Motor neuron (in vitro differentiated cells): ENCODE measurements at regions not wholly inside any gene's neighbourhood (a gene's known extent, or its start where the extent isn't known, plus 50 kb on each side); places are given as distances from the start of the nearest gene placed in this dataset.
"Not testable (repeated sequence)": the region's sequence is repeated elsewhere in the genome, so short reads cannot be mapped to it uniquely, and the experiment has no call there.

Source experiments
- ATAC-seq, 8 experiments: fragments of 200-7000 bp; cut with Tn5 transposase; replicated peaks in 6 of 8; 2 replicates each; pipeline ENCODE4 v1.8.0; 2021; ENCODE audit warnings: mild to moderate bottlenecking in 8 of 8, moderate library complexity in 8 of 8
- H3K27ac ChIP-seq, 2 donors: fragments of 250-450 bp; sonication (Bioruptor Pico); 2 replicates each; pipeline ENCODE4 v1.9.0; 2021; ENCODE audit warnings: antibody characterized with exemption in 2 of 2, mild to moderate bottlenecking in 2 of 2, moderate library complexity in 1 of 2
- H3K4me1 ChIP-seq, 2 donors: fragments of 250-450 bp; sonication (Bioruptor Pico); replicated peaks in 1 of 2; 2 replicates each; pipeline ENCODE4 v1.6.1; 2021; ENCODE audit warnings: antibody characterized with exemption in 2 of 2, mild to moderate bottlenecking in 2 of 2, moderate library complexity in 1 of 2
- H3K4me3 ChIP-seq, 5 donors: fragments of 250-450 bp; sonication (Bioruptor Pico); 2 replicates each; pipeline ENCODE4 v1.9.0; 2021; ENCODE audit warnings: antibody characterized with exemption in 5 of 5, mild to moderate bottlenecking in 5 of 5, moderate library complexity in 4 of 5
- WGBS, 10 experiments: fragments of 450-650 bp; shearing (Covaris generic); methylation state at CpG; one replicate each; pipeline ENCODE4 v1.0.0; 2022; 5-methylcytosine and 5-hydroxymethylcytosine counted together
- in situ Hi-C, 9 experiments: fragments of 400-800 bp; cut with MboI; loops; one replicate each; pipeline ENCODE4 v1.15.0; 2021; ENCODE audit warnings: low sequenced_read_pairs in 9 of 9, low pct_unique_long_range_greater_than_20kb in 2 of 9; ENCODE audit not compliant: unreplicated experiment in 9 of 9

DNA sequence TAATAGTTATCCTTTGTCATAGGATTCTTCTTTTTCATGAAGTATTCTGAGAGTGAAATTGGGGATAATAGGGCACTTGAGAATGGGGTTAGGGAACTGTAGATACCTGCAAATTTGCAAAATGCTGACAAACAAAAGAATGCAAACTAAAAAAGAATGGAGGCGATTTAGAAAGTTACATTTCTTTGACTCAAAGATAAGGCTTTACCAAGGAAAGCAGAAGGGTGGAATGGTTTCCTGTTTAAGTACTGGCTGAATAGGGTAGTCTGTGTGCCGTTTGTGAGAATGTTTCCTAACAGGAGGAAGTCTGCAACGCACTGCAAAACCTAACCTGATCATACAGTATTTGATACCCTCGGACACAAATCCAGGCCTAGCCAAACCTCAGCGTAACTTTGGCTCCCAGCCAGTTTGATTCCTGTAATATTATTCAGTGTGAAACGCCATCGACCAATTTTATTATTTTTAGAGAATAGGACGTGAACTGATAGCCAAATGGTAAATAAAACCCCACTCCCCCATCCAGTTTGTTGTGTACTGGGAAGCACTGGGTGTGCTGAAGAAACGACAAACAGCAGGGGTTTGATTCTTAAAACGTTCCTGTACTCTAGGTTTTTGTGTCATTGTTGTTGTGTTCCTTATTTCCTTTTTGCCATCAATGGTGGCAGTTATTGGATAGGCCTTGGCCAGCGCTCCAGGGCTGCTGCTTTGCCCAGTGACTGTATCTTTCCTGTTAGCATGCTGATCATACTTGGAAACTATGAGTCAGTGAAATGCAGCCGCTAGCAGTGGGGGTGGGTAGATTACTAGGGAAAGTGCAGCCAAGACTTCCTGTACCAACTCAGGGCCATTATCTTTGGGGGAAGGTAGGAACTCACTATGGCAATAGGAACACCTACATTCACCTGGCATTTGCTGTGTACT is 148.0 kb upstream of the TBL1XR1 start:
- Histone ChIP-seq H3K4me3 (no peak overlapping the region), H3K4me1 (peaks cover 6 to 13% of the 10 kb centered on the region in 2 donors), H3K27ac (no peak overlapping the region)
- ATAC-seq = peak; percentile 92 to 100 (median 98)
- in situ Hi-C loops = loop anchor here in 1 of 9 experiments (25.0 kb wide), 1 partner anchor 133 kb away; no protein-coding TSS in a partner anchor
- WGBS, 10 experiments = 34 to 100% (median 64%) methylated on average over 1 to 12 of the region's 12 CpGs

DNA sequence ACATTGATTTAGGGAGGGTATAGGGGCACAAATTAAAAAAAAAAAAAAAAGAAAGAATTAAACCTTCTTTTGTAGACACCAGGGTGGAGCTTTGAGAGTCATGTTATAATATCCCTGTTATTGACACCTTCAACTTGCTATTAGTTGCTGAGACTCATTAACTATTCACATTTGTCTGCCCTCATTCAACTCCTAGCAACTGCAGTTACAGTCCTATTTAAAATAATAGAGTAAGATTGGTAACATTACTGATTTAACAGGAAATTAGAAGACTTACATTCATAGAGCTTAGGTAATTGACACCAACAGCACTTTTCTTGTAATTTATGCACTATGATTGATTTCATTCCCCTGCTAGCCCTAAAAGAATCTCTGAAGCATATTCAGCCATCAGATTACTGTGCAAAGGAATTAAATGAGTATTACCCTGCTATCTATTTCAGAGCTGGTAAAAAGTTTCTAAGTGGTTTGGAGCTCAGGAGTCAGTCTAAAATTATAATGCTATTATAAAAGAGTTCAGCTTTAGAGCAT is 148.8 kb upstream of the TBL1XR1 start:
- ATAC-seq = peak in 7 of 8 experiments; percentile 13 to 43 (median 20)
- in situ Hi-C loops = loop anchor here in 1 of 9 experiments (25.0 kb wide), 1 partner anchor 134 kb away; no protein-coding TSS in a partner anchor
- H3K4me3 ChIP-seq = no peak overlapping the region
- peaks cover 6 to 13% of the 10 kb centered on the region in 2 donors for H3K4me1 ChIP-seq
- H3K27ac ChIP-seq = no peak overlapping the region

DNA sequence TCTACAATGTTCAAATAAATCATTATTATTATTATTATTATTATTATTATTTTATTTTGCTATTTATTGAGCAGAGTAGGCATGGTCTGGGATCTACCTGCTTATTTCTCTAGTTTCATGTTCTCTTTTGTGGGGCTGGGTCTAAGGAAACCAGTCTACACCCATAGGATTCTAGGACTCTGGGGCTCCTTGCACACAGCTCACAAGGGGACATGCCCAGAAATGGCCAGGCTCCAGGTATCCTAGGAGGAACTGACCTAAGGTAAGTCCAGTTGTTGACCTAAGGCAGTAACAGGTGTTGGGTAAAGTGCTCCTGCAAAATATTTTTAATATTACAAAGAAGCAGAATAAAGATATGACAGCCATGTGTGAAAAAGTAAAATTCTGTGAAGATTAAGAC is 149.6 kb upstream of the TBL1XR1 start:
- H3K27ac ChIP-seq = no peak overlapping the region
- H3K4me3 ChIP-seq = no peak overlapping the region
- H3K4me1 ChIP-seq = peaks cover 6 to 13% of the 10 kb centered on the region in 2 donors
- in situ Hi-C loops = loop anchor here in 1 of 9 experiments (25.0 kb wide), 1 partner anchor 135 kb away; no protein-coding TSS in a partner anchor
- ATAC-seq = no peak

DNA sequence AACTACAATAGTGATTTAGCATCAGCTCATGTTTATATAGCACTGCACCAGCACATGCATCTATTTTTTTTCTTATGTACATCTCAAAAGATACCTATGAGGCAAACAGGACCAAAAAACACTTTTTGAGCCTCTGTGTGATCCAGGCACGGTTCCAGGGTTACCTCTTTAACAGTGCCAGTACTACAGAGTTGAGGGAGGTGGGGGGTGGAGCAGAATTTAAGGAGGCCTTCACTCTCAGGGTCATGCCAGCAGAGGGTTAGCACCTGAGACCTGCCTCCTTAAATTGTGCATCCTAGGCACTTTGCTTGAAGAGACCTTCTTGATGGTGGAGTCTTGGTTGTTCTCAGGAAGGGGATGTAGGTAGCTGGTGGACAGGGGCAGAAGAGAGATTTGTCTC is 150.3 kb upstream of the TBL1XR1 start:
- WGBS, 10 experiments = 70 to 89% methylated on average over 1 of the region's 1 CpG; no CpG with 5 or more reads in 8 of the 10 experiments
- Histone ChIP-seq H3K4me3 (no peak overlapping the region), H3K27ac (no peak overlapping the region), H3K4me1 (peaks cover 6 to 13% of the 10 kb centered on the region in 2 donors)
- ATAC-seq = no peak
- in situ Hi-C loops = loop anchor here in 1 of 9 experiments (25.0 kb wide), 1 partner anchor 135 kb away; no protein-coding TSS in a partner anchor

DNA sequence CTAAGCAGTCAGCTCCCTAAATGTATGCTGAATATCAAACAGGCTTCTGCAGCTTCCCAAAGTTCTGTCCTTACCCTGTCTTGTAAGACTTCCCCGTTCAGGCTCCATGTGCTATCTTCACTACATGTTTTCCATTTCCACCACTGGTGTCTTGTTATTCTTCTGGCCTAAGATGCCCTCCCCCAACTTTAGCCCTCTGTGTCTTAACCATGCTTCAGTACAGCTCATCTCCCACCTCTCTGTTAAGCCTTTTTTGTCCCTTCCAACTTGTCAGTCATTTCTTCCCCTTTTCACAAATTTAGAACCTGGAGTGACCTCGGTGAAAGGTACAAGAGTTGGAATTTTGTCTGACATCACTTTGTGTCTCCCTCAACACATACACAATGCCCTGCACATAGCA is 151.7 kb upstream of the TBL1XR1 start:
- WGBS, 10 experiments = 57 to 100% (median 100%) methylated on average over 1 to 2 of the region's 2 CpGs; no CpG with 5 or more reads in 1 of the 10 experiments
- Histone ChIP-seq H3K4me3 (no peak overlapping the region), H3K27ac (no peak overlapping the region), H3K4me1 (peaks cover 6 to 13% of the 10 kb centered on the region in 2 donors)
- no peak for ATAC-seq
- in situ Hi-C loops = loop anchor here in 1 of 9 experiments (25.0 kb wide), 1 partner anchor 137 kb away; no protein-coding TSS in a partner anchor

DNA sequence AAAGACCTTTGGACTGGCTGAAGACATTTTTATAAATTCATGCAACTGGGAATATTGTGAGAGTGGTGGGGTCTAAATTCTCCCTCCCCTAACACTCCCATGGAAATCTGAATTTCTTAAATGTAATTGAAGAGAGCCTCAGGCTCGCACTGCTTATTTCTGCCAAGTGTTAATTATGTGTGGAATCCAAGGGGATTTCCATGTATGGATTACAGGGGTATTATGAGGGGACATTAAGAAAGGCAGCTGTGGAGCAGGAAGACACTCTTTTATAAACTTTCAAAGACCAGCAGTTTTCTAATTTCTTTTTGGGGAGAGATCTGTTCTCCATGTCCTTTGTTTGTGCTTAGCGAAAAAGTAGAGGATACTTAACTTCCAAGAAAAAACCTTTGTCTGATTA is 152.1 kb upstream of the TBL1XR1 start:
- peak in 1 of 8 experiments; percentile 17 for ATAC-seq
- Histone ChIP-seq H3K4me3 (no peak overlapping the region), H3K27ac (no peak overlapping the region), H3K4me1 (peaks cover 6 to 13% of the 10 kb centered on the region in 2 donors)
- WGBS, 10 experiments = 60 to 100% (median 92%) methylated on average over 1 to 2 of the region's 2 CpGs; no CpG with 5 or more reads in 1 of the 10 experiments
- in situ Hi-C loops = loop anchor here in 1 of 9 experiments (25.0 kb wide), 1 partner anchor 137 kb away; no protein-coding TSS in a partner anchor

DNA sequence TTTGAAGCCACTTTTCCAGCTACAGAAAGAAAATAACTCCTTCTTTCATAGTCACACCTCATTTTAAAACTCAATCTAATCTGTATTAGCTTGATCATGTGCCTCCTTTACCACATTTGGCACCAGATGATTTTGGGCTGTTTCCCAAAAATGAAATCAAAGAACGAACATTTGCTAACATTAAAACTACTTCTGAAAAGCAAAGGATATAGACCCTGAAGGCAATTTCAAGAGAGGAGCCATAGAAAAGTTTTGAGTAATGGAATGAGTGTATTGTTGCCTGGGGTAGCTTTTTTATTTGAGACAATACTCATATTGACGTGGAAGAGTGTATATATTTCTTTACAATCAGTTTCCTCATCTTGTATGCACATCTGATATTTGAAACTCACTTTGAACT is 152.8 kb upstream of the TBL1XR1 start:
- H3K4me3 ChIP-seq = no peak overlapping the region
- H3K27ac ChIP-seq = no peak overlapping the region
- WGBS, 10 experiments = 27 to 100% (median 87%) methylated on average over 1 to 2 of the region's 2 CpGs
- in situ Hi-C loops = loop anchor here in 7 of 9 experiments (10.0 to 25.0 kb wide), 2 partner anchors 155 to 163 kb away; partner anchors contain the start of gene TBL1XR1 (in 7 of the 7)
- peaks cover 6 to 13% of the 10 kb centered on the region in 2 donors for H3K4me1 ChIP-seq
- ATAC-seq = no peak

DNA sequence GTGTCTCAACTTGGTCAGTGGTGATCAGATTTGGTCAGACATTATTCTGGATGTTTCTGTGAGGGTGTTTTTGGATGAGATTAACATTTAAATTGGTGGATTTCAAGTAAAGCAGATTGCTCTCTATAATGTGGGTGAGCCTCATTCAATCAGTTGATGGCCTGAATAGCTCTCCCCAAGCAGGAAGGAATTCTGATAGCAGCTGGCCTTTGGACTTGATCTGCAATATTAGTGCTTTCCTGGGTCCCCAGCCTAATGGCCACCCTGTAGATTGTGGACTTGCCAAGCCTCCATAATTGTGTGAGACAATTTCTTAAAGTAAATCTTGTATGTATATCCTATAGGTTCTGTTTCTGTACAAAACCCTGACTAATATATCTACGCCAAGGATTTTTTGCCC is 153.9 kb upstream of the TBL1XR1 start:
- Histone ChIP-seq H3K4me1 (peaks cover 0 to 3% of the 10 kb centered on the region in 2 donors), H3K4me3 (no peak overlapping the region), H3K27ac (no peak overlapping the region)
- WGBS, 10 experiments = 43 to 100% (median 100%) methylated on average over 1 of the region's 1 CpG; no CpG with 5 or more reads in 5 of the 10 experiments
- no peak for ATAC-seq
- in situ Hi-C loops = loop anchor here in 7 of 9 experiments (10.0 to 25.0 kb wide), 2 partner anchors 156 to 164 kb away; partner anchors contain the start of gene TBL1XR1 (in 7 of the 7)

DNA sequence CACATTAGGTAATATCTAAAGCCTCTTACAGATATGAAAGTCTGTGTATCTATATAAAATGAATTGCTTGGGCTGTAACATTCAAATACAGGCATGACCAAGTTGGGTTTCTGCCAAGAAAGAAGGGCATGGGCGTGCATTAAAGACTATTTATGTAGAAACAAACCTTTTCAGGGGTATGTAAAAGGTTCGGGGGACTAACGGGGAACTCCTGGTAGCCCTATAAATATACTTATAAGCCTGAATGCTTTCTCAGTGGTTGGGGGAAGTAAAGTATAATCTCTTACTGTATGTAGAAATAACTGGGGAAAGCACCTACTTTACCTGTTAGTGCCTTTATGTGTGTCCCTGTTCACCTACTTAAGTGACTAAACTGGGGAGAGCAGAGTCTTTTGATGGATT is 154.5 kb upstream of the TBL1XR1 start:
- in situ Hi-C loops = loop anchor here in 7 of 9 experiments (10.0 to 25.0 kb wide), 2 partner anchors 157 to 164 kb away; partner anchors contain the start of gene TBL1XR1 (in 7 of the 7)
- Histone ChIP-seq H3K27ac (no peak overlapping the region), H3K4me1 (peaks cover 0 to 2% of the 10 kb centered on the region in 2 donors), H3K4me3 (no peak overlapping the region)
- no peak for ATAC-seq
- WGBS, 10 experiments = 60 to 100% (median 85%) methylated on average over 1 to 3 of the region's 3 CpGs; no CpG with 5 or more reads in 1 of the 10 experiments

DNA sequence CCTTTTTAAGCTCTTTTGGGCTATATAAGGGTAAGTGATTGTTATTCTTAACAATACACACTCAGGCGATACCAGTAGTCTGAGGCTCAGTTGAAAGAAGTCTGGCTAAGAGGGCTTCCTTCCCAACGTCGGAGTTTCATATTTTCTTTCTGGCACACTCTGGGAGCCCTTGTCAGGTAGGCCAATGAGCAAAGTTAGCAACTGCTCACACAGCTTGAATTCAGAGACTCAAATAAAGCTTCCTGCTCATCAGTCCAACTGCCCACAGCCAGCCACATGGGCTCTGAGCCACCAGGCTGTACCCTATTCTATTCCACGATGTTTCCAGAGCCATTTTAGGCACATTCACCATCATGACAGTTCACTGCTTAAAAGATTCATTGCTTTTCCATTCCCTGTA is 155.1 kb upstream of the TBL1XR1 start:
- no peak for ATAC-seq
- WGBS, 10 experiments = 76 to 100% (median 86%) methylated on average over 1 to 4 of the region's 4 CpGs; no CpG with 5 or more reads in 4 of the 10 experiments
- H3K4me3 ChIP-seq = no peak overlapping the region
- H3K4me1 ChIP-seq = peaks cover 6 to 8% of the 10 kb centered on the region in 2 donors
- H3K27ac ChIP-seq = no peak overlapping the region
- in situ Hi-C loops = loop anchor here in 7 of 9 experiments (10.0 to 25.0 kb wide), 2 partner anchors 158 to 165 kb away; partner anchors contain the start of gene TBL1XR1 (in 7 of the 7)

DNA sequence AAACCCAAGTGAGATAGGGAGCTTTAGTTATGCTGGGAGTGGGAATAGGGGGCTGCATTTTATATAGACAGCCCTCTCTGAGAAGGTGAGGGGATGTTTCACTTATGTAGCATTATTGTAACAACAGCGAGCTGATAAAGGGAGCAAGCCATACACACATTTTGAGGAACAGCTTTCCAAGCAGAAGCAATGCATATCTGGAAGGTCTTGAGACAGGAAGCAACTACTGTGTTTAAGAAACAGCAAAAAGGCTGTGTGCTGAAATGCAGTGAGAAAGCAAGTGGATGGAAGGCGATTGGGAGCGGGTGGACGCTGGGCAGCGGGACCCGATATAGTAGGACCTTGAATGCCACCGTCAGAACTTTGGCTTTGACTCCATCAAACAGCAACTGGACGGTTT is 155.9 kb upstream of the TBL1XR1 start:
- in situ Hi-C loops = loop anchor here in 7 of 9 experiments (10.0 to 25.0 kb wide), 2 partner anchors 158 to 166 kb away; partner anchors contain the start of gene TBL1XR1 (in 7 of the 7)
- WGBS, 10 experiments = 80 to 100% (median 93%) methylated on average over 2 to 6 of the region's 8 CpGs; no CpG with 5 or more reads in 2 of the 10 experiments
- no peak overlapping the region for H3K4me3 ChIP-seq
- peaks cover 13 to 15% of the 10 kb centered on the region in 2 donors for H3K4me1 ChIP-seq
- no peak for ATAC-seq
- H3K27ac ChIP-seq = no peak overlapping the region

DNA sequence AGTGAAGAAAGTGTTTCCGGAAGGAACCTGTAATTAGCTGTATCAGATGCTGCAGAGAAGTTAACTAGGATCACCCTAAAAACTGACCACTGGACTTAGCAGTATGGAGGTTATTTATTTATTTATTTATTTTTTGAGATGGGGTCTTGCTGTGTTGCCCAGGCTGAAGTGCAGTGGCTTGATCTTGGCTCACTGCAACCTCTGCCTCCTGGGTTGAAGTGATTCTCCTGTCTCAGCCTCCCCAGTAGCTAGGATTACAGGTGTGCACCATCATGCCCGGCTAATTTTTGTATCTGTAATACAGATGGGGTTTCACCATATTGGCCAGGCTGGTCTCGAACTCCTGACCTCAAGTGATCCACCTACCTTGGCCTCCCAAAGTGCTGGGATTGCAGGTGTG is 156.6 kb upstream of the TBL1XR1 start:
- not testable (repeated sequence) for H3K27ac ChIP-seq, ATAC-seq, H3K4me3 ChIP-seq
- in situ Hi-C loops = loop anchor here in 7 of 9 experiments (10.0 to 25.0 kb wide), 2 partner anchors 159 to 167 kb away; partner anchors contain the start of gene TBL1XR1 (in 7 of the 7)
- 80 to 100% (median 93%) methylated on average over 1 to 3 of the region's 3 CpGs; no CpG with 5 or more reads in 2 of the 10 experiments for WGBS, 10 experiments
- peaks cover 21 to 23% of the 10 kb centered on the region in 2 donors for H3K4me1 ChIP-seq
